Panc1 (cell line): ENCODE measurements at regions not wholly inside any gene's neighbourhood (a gene's known extent, or its start where the extent isn't known, plus 50 kb on each side); places are given as distances from the start of the nearest gene placed in this dataset.

Experiments used
- ATAC-seq: fragments of 200-7000 bp; cut with Tn5 transposase; 2 replicates; pipeline ENCODE4 v1.9.1; 2020; ENCODE audit warnings: mild to moderate bottlenecking, moderate library complexity
- BruUV-seq: library from RNA; stranded (reverse); fragments of 400-500 nt; replicated peaks from 2 replicates; lab custom pipeline; 2021; lab: Mats Ljungman, UMichigan
- CTCF ChIA-PET: fragments of 300-600 bp; sonication (Branson Sonifier 250); formaldehyde crosslinking; loops from one replicate; lab custom pipeline; 2022; ENCODE audit warnings: antibody characterized with exemption; lab: Charles Lee
- POLR2A ChIA-PET: fragments of 300-600 bp; sonication (Branson Sonifier 250); formaldehyde crosslinking; loops from one replicate; lab custom pipeline; 2022; ENCODE audit warnings: antibody characterized with exemption; lab: Charles Lee
- DNase-seq: peaks from one replicate; pipeline ENCODE4 v3.0.0-alpha.2; 2010; ENCODE audit warnings: low read depth, low spot score
- H3K27ac ChIP-seq: 2 replicates; pipeline ENCODE4 v1.5.1; 2011; ENCODE audit warnings: mild to moderate bottlenecking, low read length, inconsistent platforms
- H3K27me3 ChIP-seq: fragments of 200-500 bp; sonication (Bioruptor generic); 2 replicates; pipeline ENCODE4 v1.6.0; 2014; ENCODE audit warnings: low read length, inconsistent platforms; ENCODE audit not compliant: control insufficient read depth, insufficient read depth
- H3K36me3 ChIP-seq: fragments of 200-500 bp; sonication (Bioruptor generic); 2 replicates; pipeline ENCODE4 v1.5.1; 2014; ENCODE audit warnings: inconsistent platforms, mild to moderate bottlenecking, low read length, moderate library complexity; ENCODE audit not compliant: control insufficient read depth, insufficient read depth
- H3K4me1 ChIP-seq: 2 replicates; pipeline ENCODE4 v1.5.1; 2011; ENCODE audit warnings: inconsistent platforms, mild to moderate bottlenecking, low read length, moderate library complexity; ENCODE audit not compliant: control insufficient read depth, insufficient read depth
- H3K4me3 ChIP-seq, 2 experiments: 2 replicates each; pipeline ENCODE4 v1.5.1; 2011 to 2012; ENCODE audit warnings: low read depth in 2 of 2, low read length in 2 of 2, mild to moderate bottlenecking in 2 of 2, inconsistent platforms in 1 of 2, moderate library complexity in 1 of 2
- H3K9me3 ChIP-seq: fragments of 200-500 bp; sonication (Bioruptor generic); 2 replicates; pipeline ENCODE4 v1.5.1; 2014; ENCODE audit warnings: low read depth, mild to moderate bottlenecking, inconsistent platforms, low read length, moderate library complexity; ENCODE audit not compliant: control insufficient read depth, insufficient read depth
- CTCF ChIP-seq: fragments of 450-650 bp; IDR thresholded peaks from 2 replicates; pipeline ENCODE4 v1.5.1; 2017; ENCODE audit warnings: mild to moderate bottlenecking
- POLR2AphosphoS5 ChIP-seq: IDR thresholded peaks from 2 replicates; pipeline ENCODE4 v1.6.1; 2012; ENCODE audit warnings: mild to moderate bottlenecking, low read depth, low read length, moderate library complexity
- REST ChIP-seq, 2 experiments: IDR thresholded peaks; 2 replicates each; pipeline ENCODE4 v1.6.1; 2011 to 2012; ENCODE audit warnings: low read depth in 2 of 2, control low read depth in 1 of 2, low read length in 1 of 2, mild to moderate bottlenecking in 1 of 2, moderate library complexity in 1 of 2; ENCODE audit not compliant: insufficient read depth in 1 of 2
- SIN3A ChIP-seq: IDR thresholded peaks from 2 replicates; pipeline ENCODE4 v1.6.1; 2012; ENCODE audit warnings: low read depth, mild to moderate bottlenecking, low read length, moderate library complexity, borderline replicate concordance; ENCODE audit not compliant: insufficient read depth
- TCF7L2 ChIP-seq: IDR thresholded peaks from 2 replicates; pipeline ENCODE4 v1.6.1; 2011; ENCODE audit warnings: mild to moderate bottlenecking, low read depth, low read length, inconsistent platforms
- in situ Hi-C: cut with HindIII; loops from 2 replicates; pipeline ENCODE4 v1.10.0; 2016; ENCODE audit warnings: low sequenced_read_pairs, low pct_unique_long_range_greater_than_20kb
- intact Hi-C: fragments of 100-400 bp; cut with micrococcal nuclease; formaldehyde crosslinking; loops from one replicate; pipeline ENCODE4 v1.10.0; 2022; ENCODE audit not compliant: unreplicated experiment

GRCh38 chr1:99139876-99140275, 124.4 kb upstream of the PLPPR4 start:
- no peak for ATAC-seq
- TF ChIP-seq TCF7L2 (no peak), REST (IDR thresholded peaks at IDR 0.05; ENCODE audit: insufficient read depth in 1 of 2, low read depth in 2 of 2, low read length in 1 of 2) (no peak), POLR2AphosphoS5 (no peak)
- Histone ChIP-seq H3K4me1 (no peaks in the 10 kb centered on the region), H3K9me3 (no peaks in the 10 kb centered on the region), H3K27me3 (no peaks in the 10 kb centered on the region), H3K27ac (no peak overlapping the region), H3K36me3 (no peaks in the 10 kb centered on the region), H3K4me3 (no peak overlapping the region)
- BruUV-seq: no TSS peak
- in situ Hi-C loops (no loop called here), intact Hi-C loops (no loop called here)
- no peak for DNase-seq
- ChIA-PET POLR2A (no interaction called here), CTCF (no interaction called here)

GRCh38 chr1:99146129-99146848, 118.0 kb upstream of the PLPPR4 start:
- Histone ChIP-seq H3K36me3 (no peaks in the 10 kb centered on the region), H3K27me3 (no peaks in the 10 kb centered on the region; the same call in 1 of the 2 replicates), H3K9me3 (no peaks in the 10 kb centered on the region), H3K27ac (no peak overlapping the region), H3K4me3 (no peak overlapping the region), H3K4me1 (no peaks in the 10 kb centered on the region)
- ATAC-seq (no peak), DNase-seq (no peak)
- in situ Hi-C loops: no loop called here
- BruUV-seq: no TSS peak
- CTCF ChIA-PET: no interaction called here
- POLR2A ChIA-PET: no interaction called here
- intact Hi-C loops: no loop called here
- TF ChIP-seq SIN3A (no peak), POLR2AphosphoS5 (no peak), REST (IDR thresholded peaks at IDR 0.05; ENCODE audit: insufficient read depth in 1 of 2, low read depth in 2 of 2, low read length in 1 of 2) (no peak), CTCF (no peak)
